GM12875 (cell line): ENCODE measurements at regions not wholly inside any gene's neighbourhood (a gene's known extent, or its start where the extent isn't known, plus 50 kb on each side); places are given as distances from the start of the nearest gene placed in this dataset.

Experiments
- H3K4me3 ChIP-seq: one replicate; pipeline ENCODE4 v1.5.1; 2011; ENCODE audit warnings: low read depth, low read length, control low read depth
- CTCF ChIP-seq: IDR thresholded peaks from 2 replicates; pipeline ENCODE4 v1.5.1; 2011; ENCODE audit warnings: low read depth, mild to moderate bottlenecking, control low read depth, inconsistent platforms, low read length, moderate library complexity, borderline replicate concordance; ENCODE audit not compliant: insufficient read depth

- no peak overlapping the region for H3K4me3 ChIP-seq
- no peak for TF ChIP-seq CTCF
Measured at GRCh38 chr4:167383291-167383690, 149.0 kb upstream of the SPOCK3 start.

- TF ChIP-seq CTCF, result no peak
- no peak overlapping the region for H3K4me3 ChIP-seq
Measured at GRCh38 chr4:167397586-167397985, 163.3 kb upstream of the SPOCK3 start.

- no peak overlapping the region for H3K4me3 ChIP-seq
- no peak for TF ChIP-seq CTCF
Measured at GRCh38 chr4:167399201-167399600, 164.9 kb upstream of the SPOCK3 start.

- H3K4me3 ChIP-seq, result no peak overlapping the region
- no peak for TF ChIP-seq CTCF
Measured at GRCh38 chr4:167406181-167406580, 171.9 kb upstream of the SPOCK3 start.

GRCh38 chr4:167415461-167415860, 181.2 kb upstream of the SPOCK3 start:
- no peak overlapping the region for H3K4me3 ChIP-seq
- TF ChIP-seq CTCF, result no peak

- no peak overlapping the region for H3K4me3 ChIP-seq
- TF ChIP-seq CTCF, result no peak
Measured at GRCh38 chr4:167419468-167420140, 185.3 kb upstream of the SPOCK3 start.

- H3K4me3 ChIP-seq, result no peak overlapping the region
- no peak for TF ChIP-seq CTCF
Measured at GRCh38 chr4:167421201-167421600, 186.9 kb upstream of the SPOCK3 start.
